ENCODE measurements at regions not wholly inside any gene's neighbourhood (a gene's known extent, or its start where the extent isn't known, plus 50 kb on each side); places are given as distances from the start of the nearest gene placed in this dataset.

- TF ChIP-seq, protein P1, sequence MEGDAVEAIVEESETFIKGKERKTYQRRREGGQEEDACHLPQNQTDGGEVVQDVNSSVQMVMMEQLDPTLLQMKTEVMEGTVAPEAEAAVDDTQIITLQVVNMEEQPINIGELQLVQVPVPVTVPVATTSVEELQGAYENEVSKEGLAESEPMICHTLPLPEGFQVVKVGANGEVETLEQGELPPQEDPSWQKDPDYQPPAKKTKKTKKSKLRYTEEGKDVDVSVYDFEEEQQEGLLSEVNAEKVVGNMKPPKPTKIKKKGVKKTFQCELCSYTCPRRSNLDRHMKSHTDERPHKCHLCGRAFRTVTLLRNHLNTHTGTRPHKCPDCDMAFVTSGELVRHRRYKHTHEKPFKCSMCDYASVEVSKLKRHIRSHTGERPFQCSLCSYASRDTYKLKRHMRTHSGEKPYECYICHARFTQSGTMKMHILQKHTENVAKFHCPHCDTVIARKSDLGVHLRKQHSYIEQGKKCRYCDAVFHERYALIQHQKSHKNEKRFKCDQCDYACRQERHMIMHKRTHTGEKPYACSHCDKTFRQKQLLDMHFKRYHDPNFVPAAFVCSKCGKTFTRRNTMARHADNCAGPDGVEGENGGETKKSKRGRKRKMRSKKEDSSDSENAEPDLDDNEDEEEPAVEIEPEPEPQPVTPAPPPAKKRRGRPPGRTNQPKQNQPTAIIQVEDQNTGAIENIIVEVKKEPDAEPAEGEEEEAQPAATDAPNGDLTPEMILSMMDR (IDR thresholded peaks at IDR 0.05): no peak
- TF ChIP-seq EZH2 (IDR thresholded peaks at IDR 0.05): no peak
These were observed 212.5 kb downstream of the TOMM20 start for GRCh38 chr1:234915924-234916675.

Data from neural progenitor cell (in vitro differentiated cells).